Activated naive CD4-positive, alpha-beta T cell treated with anti-CD3 and anti-CD28 coated beads for 36 hours (primary cell): ENCODE measurements at regions not wholly inside any gene's neighbourhood (a gene's known extent, or its start where the extent isn't known, plus 50 kb on each side); places are given as distances from the start of the nearest gene placed in this dataset.

Experiments used
- CTCF ChIA-PET: fragments of 350-600 bp; sonication (Branson Sonifier 250); formaldehyde crosslinking; loops from one replicate; lab custom pipeline; 2021; ENCODE audit warnings: antibody characterized with exemption; lab: Charles Lee
- DNase-seq: peaks from one replicate; pipeline ENCODE4 v3.0.0-alpha.2; 2020
- H3K27ac Mint-ChIP-seq: one replicate; pipeline ENCODE4 v1.8.0; 2021; ENCODE audit warnings: mild to moderate bottlenecking, mixed read lengths
- H3K27me3 Mint-ChIP-seq: one replicate; pipeline ENCODE4 v1.8.0; 2021; ENCODE audit warnings: low read depth, mixed read lengths
- H3K36me3 Mint-ChIP-seq: one replicate; pipeline ENCODE4 v1.8.0; 2021; ENCODE audit warnings: low read depth, mixed read lengths
- H3K4me1 Mint-ChIP-seq: one replicate; pipeline ENCODE4 v1.8.0; 2021; ENCODE audit warnings: low read depth, mixed read lengths
- H3K4me3 Mint-ChIP-seq: one replicate; pipeline ENCODE4 v1.8.0; 2021; ENCODE audit warnings: mild to moderate bottlenecking, moderate library complexity, mixed read lengths
- H3K9me3 Mint-ChIP-seq: one replicate; pipeline ENCODE4 v1.8.0; 2021; ENCODE audit warnings: mixed read lengths
- intact Hi-C: fragments of 100-400 bp; cut with micrococcal nuclease; formaldehyde crosslinking; loops from one replicate; pipeline ENCODE4 v1.15.1; 2023

- Mint-ChIP-seq H3K4me3 (no peak overlapping the region), H3K27me3 (no peaks in the 10 kb centered on the region), H3K9me3 (peaks cover 11% of the 10 kb centered on the region), H3K4me1 (no peaks in the 10 kb centered on the region), H3K36me3 (no peaks in the 10 kb centered on the region), H3K27ac (no peak overlapping the region)
- CTCF ChIA-PET, result no interaction called here
- no peak for DNase-seq
- intact Hi-C loops, result no loop called here
Observed at GRCh38 chr1:104358086-104358485, 608.4 kb downstream of the AMY1C start.

GRCh38 chr1:104358621-104359020, 608.9 kb downstream of the AMY1C start:
- DNase-seq, result no peak
- Mint-ChIP-seq H3K4me1 (no peaks in the 10 kb centered on the region), H3K9me3 (peaks cover 13% of the 10 kb centered on the region), H3K27ac (no peak overlapping the region), H3K27me3 (no peaks in the 10 kb centered on the region), H3K36me3 (no peaks in the 10 kb centered on the region), H3K4me3 (no peak overlapping the region)
- CTCF ChIA-PET, result no interaction called here
- intact Hi-C loops, result no loop called here

- Mint-ChIP-seq H3K4me1 (no peaks in the 10 kb centered on the region), H3K36me3 (no peaks in the 10 kb centered on the region), H3K4me3 (no peak overlapping the region), H3K27me3 (no peaks in the 10 kb centered on the region), H3K27ac (no peak overlapping the region), H3K9me3 (peaks cover 26% of the 10 kb centered on the region)
- intact Hi-C loops, result no loop called here
- no peak for DNase-seq
- CTCF ChIA-PET, result interaction anchor here (0.6 kb wide), 1 partner anchor 36 kb away, joined by 3 read pairs; no protein-coding TSS in a partner anchor
Observed at GRCh38 chr1:104378414-104378813, 628.7 kb downstream of the AMY1C start.

- intact Hi-C loops, result no loop called here
- Mint-ChIP-seq H3K9me3 (peaks cover 22% of the 10 kb centered on the region), H3K27me3 (no peaks in the 10 kb centered on the region), H3K27ac (no peak overlapping the region), H3K36me3 (no peaks in the 10 kb centered on the region), H3K4me1 (no peaks in the 10 kb centered on the region), H3K4me3 (no peak overlapping the region)
- CTCF ChIA-PET, result interaction anchor here (0.5 kb wide), 1 partner anchor 406 kb away, joined by 3 read pairs; no protein-coding TSS in a partner anchor
- no peak for DNase-seq
Observed at GRCh38 chr1:104380003-104380402, 630.3 kb downstream of the AMY1C start.

- intact Hi-C loops, result no loop called here
- no peaks in the 10 kb centered on the region for H3K36me3 Mint-ChIP-seq
- H3K4me3 Mint-ChIP-seq, result no peak overlapping the region
- DNase-seq, result no peak
- no peak overlapping the region for H3K27ac Mint-ChIP-seq
- H3K27me3 Mint-ChIP-seq, result no peaks in the 10 kb centered on the region
- H3K4me1 Mint-ChIP-seq, result no peaks in the 10 kb centered on the region
- CTCF ChIA-PET, result no interaction called here
- H3K9me3 Mint-ChIP-seq, result peaks cover 4% of the 10 kb centered on the region
Observed at GRCh38 chr1:104387716-104388508, 638.2 kb downstream of the AMY1C start.

GRCh38 chr1:104392552-104392951, 642.9 kb downstream of the AMY1C start:
- CTCF ChIA-PET, result no interaction called here
- Mint-ChIP-seq H3K36me3 (no peaks in the 10 kb centered on the region), H3K27ac (no peak overlapping the region), H3K4me3 (no peak overlapping the region), H3K27me3 (no peaks in the 10 kb centered on the region), H3K4me1 (no peaks in the 10 kb centered on the region), H3K9me3 (peaks cover 11% of the 10 kb centered on the region)
- DNase-seq, result no peak
- intact Hi-C loops, result no loop called here

GRCh38 chr1:104402178-104402577, 652.5 kb downstream of the AMY1C start:
- DNase-seq, result no peak
- peaks cover 5% of the 10 kb centered on the region for H3K9me3 Mint-ChIP-seq
- CTCF ChIA-PET, result no interaction called here
- H3K27ac Mint-ChIP-seq, result no peak overlapping the region
- H3K27me3 Mint-ChIP-seq, result no peaks in the 10 kb centered on the region
- H3K36me3 Mint-ChIP-seq, result no peaks in the 10 kb centered on the region
- H3K4me1 Mint-ChIP-seq, result no peaks in the 10 kb centered on the region
- H3K4me3 Mint-ChIP-seq, result no peak overlapping the region
- intact Hi-C loops, result no loop called here

- Mint-ChIP-seq H3K9me3 (peaks cover 4% of the 10 kb centered on the region), H3K27ac (no peak overlapping the region), H3K4me1 (no peaks in the 10 kb centered on the region), H3K27me3 (no peaks in the 10 kb centered on the region), H3K4me3 (no peak overlapping the region), H3K36me3 (no peaks in the 10 kb centered on the region)
- no peak for DNase-seq
- CTCF ChIA-PET, result interaction anchor here (0.7 kb wide), 1 partner anchor 141 kb away, joined by 4 read pairs; no protein-coding TSS in a partner anchor
- intact Hi-C loops, result no loop called here
Observed at GRCh38 chr1:104403883-104404282, 654.2 kb downstream of the AMY1C start.

GRCh38 chr1:104406728-104407127, 657.0 kb downstream of the AMY1C start:
- Mint-ChIP-seq H3K36me3 (no peaks in the 10 kb centered on the region), H3K9me3 (peaks cover 9% of the 10 kb centered on the region)

GRCh38 chr1:104408268-104408667, 658.6 kb downstream of the AMY1C start:
- no peaks in the 10 kb centered on the region for H3K27me3 Mint-ChIP-seq
- no peak overlapping the region for H3K27ac Mint-ChIP-seq
- no peaks in the 10 kb centered on the region for H3K36me3 Mint-ChIP-seq
- intact Hi-C loops, result no loop called here
- no peak overlapping the region for H3K4me3 Mint-ChIP-seq
- no peak for DNase-seq
- no peaks in the 10 kb centered on the region for H3K4me1 Mint-ChIP-seq
- H3K9me3 Mint-ChIP-seq, result peaks cover 8% of the 10 kb centered on the region
- CTCF ChIA-PET, result no interaction called here

More at GRCh38 chr1:104406728-104407127, 657.0 kb downstream of the AMY1C start:
- no peak for DNase-seq
- Mint-ChIP-seq H3K27me3 (no peaks in the 10 kb centered on the region), H3K4me1 (no peaks in the 10 kb centered on the region), H3K4me3 (no peak overlapping the region), H3K27ac (no peak overlapping the region)
- intact Hi-C loops, result no loop called here
- CTCF ChIA-PET, result no interaction called here

GRCh38 chr1:104435255-104435654, 685.6 kb downstream of the AMY1C start:
- Mint-ChIP-seq H3K27ac (no peak overlapping the region), H3K4me1 (no peaks in the 10 kb centered on the region), H3K9me3 (peaks cover 10% of the 10 kb centered on the region), H3K27me3 (no peaks in the 10 kb centered on the region), H3K4me3 (no peak overlapping the region), H3K36me3 (no peaks in the 10 kb centered on the region)
- CTCF ChIA-PET, result no interaction called here
- no peak for DNase-seq
- intact Hi-C loops, result no loop called here

- CTCF ChIA-PET, result no interaction called here
- Mint-ChIP-seq H3K4me1 (no peaks in the 10 kb centered on the region), H3K9me3 (peaks cover 10% of the 10 kb centered on the region), H3K4me3 (no peak overlapping the region), H3K36me3 (no peaks in the 10 kb centered on the region), H3K27ac (no peak overlapping the region), H3K27me3 (no peaks in the 10 kb centered on the region)
- no peak for DNase-seq
- intact Hi-C loops, result no loop called here
Observed at GRCh38 chr1:104440011-104440410, 690.3 kb downstream of the AMY1C start.

GRCh38 chr1:104456724-104457123, 707.0 kb downstream of the AMY1C start:
- H3K4me3 Mint-ChIP-seq, result no peak overlapping the region
- no peak overlapping the region for H3K27ac Mint-ChIP-seq
- no peak for DNase-seq
- CTCF ChIA-PET, result no interaction called here
- intact Hi-C loops, result no loop called here
- H3K36me3 Mint-ChIP-seq, result no peaks in the 10 kb centered on the region
- no peaks in the 10 kb centered on the region for H3K4me1 Mint-ChIP-seq
- H3K9me3 Mint-ChIP-seq, result peaks cover 20% of the 10 kb centered on the region
- H3K27me3 Mint-ChIP-seq, result no peaks in the 10 kb centered on the region
